ENCODE measurements at regions not wholly inside any gene's neighbourhood (a gene's known extent, or its start where the extent isn't known, plus 50 kb on each side); places are given as distances from the start of the nearest gene placed in this dataset.

GRCh38 chr1:185535621-185536020 lies 198.6 kb upstream of the HMCN1 start:
- TF ChIP-seq CTCF (IDR thresholded peaks at IDR 0.05; ENCODE audit: low read length) (no peak), EZH2 (optimal IDR thresholded peaks at IDR 0.05; ENCODE audit: low read depth, low read length) (no peak)
